ENCODE measurements at regions not wholly inside any gene's neighbourhood (a gene's known extent, or its start where the extent isn't known, plus 50 kb on each side); places are given as distances from the start of the nearest gene placed in this dataset.

DNA sequence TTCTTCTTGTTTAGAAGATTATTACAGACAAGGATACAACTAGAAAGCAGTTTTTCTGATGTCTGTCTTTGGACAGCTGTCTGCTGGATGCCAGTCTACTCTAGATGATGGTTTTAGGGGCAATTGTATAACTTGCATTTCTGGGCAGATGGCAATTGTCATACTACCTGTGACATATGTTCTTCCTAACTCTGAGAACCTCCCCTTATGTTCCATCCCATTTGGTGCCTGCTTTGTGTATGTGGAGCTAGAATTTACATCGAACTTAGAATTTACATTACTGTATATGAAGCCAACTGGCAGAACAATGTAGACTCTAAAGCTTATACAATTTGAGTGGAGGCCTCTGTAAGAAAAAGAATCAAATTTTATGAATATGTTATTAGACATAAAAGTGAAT is 430.2 kb upstream of the SEL1L start:
- TF ChIP-seq, protein P1, sequence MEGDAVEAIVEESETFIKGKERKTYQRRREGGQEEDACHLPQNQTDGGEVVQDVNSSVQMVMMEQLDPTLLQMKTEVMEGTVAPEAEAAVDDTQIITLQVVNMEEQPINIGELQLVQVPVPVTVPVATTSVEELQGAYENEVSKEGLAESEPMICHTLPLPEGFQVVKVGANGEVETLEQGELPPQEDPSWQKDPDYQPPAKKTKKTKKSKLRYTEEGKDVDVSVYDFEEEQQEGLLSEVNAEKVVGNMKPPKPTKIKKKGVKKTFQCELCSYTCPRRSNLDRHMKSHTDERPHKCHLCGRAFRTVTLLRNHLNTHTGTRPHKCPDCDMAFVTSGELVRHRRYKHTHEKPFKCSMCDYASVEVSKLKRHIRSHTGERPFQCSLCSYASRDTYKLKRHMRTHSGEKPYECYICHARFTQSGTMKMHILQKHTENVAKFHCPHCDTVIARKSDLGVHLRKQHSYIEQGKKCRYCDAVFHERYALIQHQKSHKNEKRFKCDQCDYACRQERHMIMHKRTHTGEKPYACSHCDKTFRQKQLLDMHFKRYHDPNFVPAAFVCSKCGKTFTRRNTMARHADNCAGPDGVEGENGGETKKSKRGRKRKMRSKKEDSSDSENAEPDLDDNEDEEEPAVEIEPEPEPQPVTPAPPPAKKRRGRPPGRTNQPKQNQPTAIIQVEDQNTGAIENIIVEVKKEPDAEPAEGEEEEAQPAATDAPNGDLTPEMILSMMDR (IDR thresholded peaks at IDR 0.05), result no peak
- TF ChIP-seq POLR2A (IDR thresholded peaks at IDR 0.05), result no peak
- TF ChIP-seq POLR2AphosphoS5 (IDR thresholded peaks at IDR 0.05), result no peak

Data from prostate gland (tissue), 2 donors.